Heart left ventricle (tissue), 16 donors: ENCODE measurements at regions not wholly inside any gene's neighbourhood (a gene's known extent, or its start where the extent isn't known, plus 50 kb on each side); places are given as distances from the start of the nearest gene placed in this dataset.

ENCODE experiments used
- ATAC-seq, 4 donors: fragments of 200-7000 bp; cut with Tn5 transposase; one replicate each; pipeline ENCODE4 v1.9.1; 2020 to 2022; ENCODE audit warnings: moderate library complexity in 4 of 4, mild to moderate bottlenecking in 3 of 4, moderate number of reproducible peaks in 1 of 4
- DNase-seq, 5 donors: peaks; one replicate each; pipeline ENCODE4 v3.0.0-alpha.2; 2020
- H3K27ac ChIP-seq, 12 donors: fragments of 200-600 bp; sonication (generic) in 4 of 12; one replicate each; pipeline versions ENCODE4 v1.5.0 to v1.8.0; 2016 to 2022; ENCODE audit warnings: mild to moderate bottlenecking in 2 of 12
- H3K27me3 ChIP-seq, 9 donors: fragments of 200-600 bp; sonication (generic) in 2 of 9; one replicate each; pipeline versions ENCODE4 v1.5.1 to v1.8.0; 2016 to 2022; ENCODE audit warnings: mild to moderate bottlenecking in 3 of 9
- H3K36me3 ChIP-seq, 9 donors: fragments of 200-600 bp; sonication (generic) in 2 of 9; one replicate each; pipeline versions ENCODE4 v1.5.0 to v1.8.0; 2018 to 2022; ENCODE audit warnings: mild to moderate bottlenecking in 2 of 9
- H3K4me1 ChIP-seq, 12 donors: fragments of 200-600 bp; sonication (generic) in 4 of 12; one replicate each; pipeline versions ENCODE4 v1.5.0 to v1.8.0; 2016 to 2022; ENCODE audit warnings: mild to moderate bottlenecking in 3 of 12
- H3K4me3 ChIP-seq, 12 donors: fragments of 200-600 bp; sonication (generic) in 4 of 12; one replicate each; pipeline versions ENCODE4 v1.5.0 to v1.8.0; 2017 to 2022; ENCODE audit warnings: mild to moderate bottlenecking in 9 of 12, moderate library complexity in 4 of 12
- H3K9me3 ChIP-seq, 12 donors: fragments of 200-600 bp; sonication (generic) in 4 of 12; one replicate each; pipeline versions ENCODE4 v1.5.0 to v1.8.0; 2016 to 2022; ENCODE audit warnings: mild to moderate bottlenecking in 1 of 12
- POLR2A ChIP-seq, 2 donors: fragments of 450-650 bp; IDR thresholded peaks; one replicate each; pipeline ENCODE4 v1.6.1; 2017; ENCODE audit warnings: antibody characterized with exemption in 2 of 2, mild to moderate bottlenecking in 2 of 2, moderate library complexity in 2 of 2
- whole genome bisulfite sequencing, 4 donors: extraction: QIAGEN DNeasy Blood & Tissue Kit in 2 of 4; methylation state at CpG; one replicate each; pipeline versions ENCODE4 v1.1.5 to v1.1.7; 2013 to 2018; 5-methylcytosine and 5-hydroxymethylcytosine counted together
- intact Hi-C, 10 donors: fragments of 100-400 bp; cut with DNase I; formaldehyde crosslinking; loops; one replicate each; pipeline versions ENCODE4 v1.11.1 to v1.14.2; 2022
- TF ChIP-seq, protein P1 (sequence below), 12 donors: fragments of 200-600 bp; sonication (generic) in 4 of 12; IDR thresholded peaks; one replicate each; pipeline versions ENCODE4 v1.5.0 to v1.8.0; 2018 to 2022; ENCODE audit warnings: antibody characterized with exemption in 12 of 12, mild to moderate bottlenecking in 5 of 12
- donor health status: ischemic (EF 13 %, LVEDD 7.1; RV severe dilation, severe dysfunction).
- donor health status: healthy with polysubstance abuse.
- donor health status: DM: no; HTN: yes; CAD: no.
- donor health status: DM: no; HTN: no; CAD: no.
- donor health status: ischemic (EF 25% LVEDD 6.9; RV normal size, moderate dysfunction).
- donor health status: ischemic (EF 25% LVEDD 5.7; RV mildly dilated, moderate dysfunction).
- donor health status: healthy.
- donor health status: DM: yes; HTN: yes; CAD: no.
- donor health status: ischemic (EF 35%, LVEDD 5.7; RV mildly dilated, moderate dysfunction).
- donor health status: nonischemic (EF 11% LVEDD 7.7; RV severe dilation, severe dysfunction).
- donor health status: DM: yes; HTN: yes; CAD: no.
- donor health status: PGD.
- donor health status: ischemic (EF 29% LVEDD 5.4; RV normal size, mild dysfunction).
- donor health status: nonischemic (EF 23%, LVEDD 6.1; RV moderate dilation, normal function).

DNA sequence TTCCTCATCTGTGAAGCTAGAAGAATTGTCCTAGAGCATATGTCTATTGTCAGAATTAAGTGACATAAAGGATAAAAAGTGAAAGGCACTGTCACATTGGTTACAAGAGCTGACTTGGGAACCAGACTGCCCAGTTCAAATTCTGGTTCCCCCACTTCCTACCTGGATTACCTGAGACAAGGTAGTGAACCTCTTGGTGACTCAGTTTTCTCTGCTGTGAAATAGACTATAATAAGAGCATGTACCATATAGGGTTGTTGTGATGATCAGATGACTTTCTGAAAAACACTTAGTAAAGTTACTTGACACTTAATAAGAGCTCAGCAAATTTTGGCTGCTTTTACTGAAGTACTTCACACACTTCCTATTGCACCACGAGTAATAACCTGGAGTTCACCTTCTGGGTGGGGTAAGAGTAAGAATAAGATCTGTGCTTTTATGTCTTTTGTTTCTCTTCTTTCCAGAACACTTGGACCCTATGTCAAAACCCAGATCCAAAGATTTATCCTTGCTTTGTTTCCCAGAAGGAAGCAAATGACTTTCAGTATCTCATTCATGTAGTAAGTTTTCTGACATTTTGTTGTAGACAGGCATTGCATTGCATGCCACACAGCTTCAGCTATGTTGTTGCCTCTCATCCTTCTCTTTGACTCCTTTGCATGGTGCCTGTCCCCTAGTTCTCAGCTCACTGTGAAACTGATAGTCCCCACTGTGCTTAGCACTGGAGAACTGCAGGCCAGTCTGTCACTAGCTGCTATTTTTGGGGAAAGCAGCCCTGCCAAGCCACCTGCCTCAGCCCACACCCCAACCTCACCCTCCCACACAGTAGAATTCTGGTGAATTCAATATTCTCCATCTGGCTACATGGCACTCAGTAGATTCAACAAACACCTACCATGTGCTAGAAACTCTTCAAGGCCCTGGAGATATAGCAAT is 121.8 kb upstream of the POU2AF2 start:
- TF ChIP-seq POLR2A (IDR thresholded peaks at IDR 0.05): no peak
- TF ChIP-seq, protein P1, sequence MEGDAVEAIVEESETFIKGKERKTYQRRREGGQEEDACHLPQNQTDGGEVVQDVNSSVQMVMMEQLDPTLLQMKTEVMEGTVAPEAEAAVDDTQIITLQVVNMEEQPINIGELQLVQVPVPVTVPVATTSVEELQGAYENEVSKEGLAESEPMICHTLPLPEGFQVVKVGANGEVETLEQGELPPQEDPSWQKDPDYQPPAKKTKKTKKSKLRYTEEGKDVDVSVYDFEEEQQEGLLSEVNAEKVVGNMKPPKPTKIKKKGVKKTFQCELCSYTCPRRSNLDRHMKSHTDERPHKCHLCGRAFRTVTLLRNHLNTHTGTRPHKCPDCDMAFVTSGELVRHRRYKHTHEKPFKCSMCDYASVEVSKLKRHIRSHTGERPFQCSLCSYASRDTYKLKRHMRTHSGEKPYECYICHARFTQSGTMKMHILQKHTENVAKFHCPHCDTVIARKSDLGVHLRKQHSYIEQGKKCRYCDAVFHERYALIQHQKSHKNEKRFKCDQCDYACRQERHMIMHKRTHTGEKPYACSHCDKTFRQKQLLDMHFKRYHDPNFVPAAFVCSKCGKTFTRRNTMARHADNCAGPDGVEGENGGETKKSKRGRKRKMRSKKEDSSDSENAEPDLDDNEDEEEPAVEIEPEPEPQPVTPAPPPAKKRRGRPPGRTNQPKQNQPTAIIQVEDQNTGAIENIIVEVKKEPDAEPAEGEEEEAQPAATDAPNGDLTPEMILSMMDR (IDR thresholded peaks at IDR 0.05): no peak
- ATAC-seq: peak in 2 of 4 donors; percentile 58 to 64
- Histone ChIP-seq H3K4me3 (no peak overlapping the region), H3K27me3 (no peaks in the 10 kb centered on the region), H3K9me3 (no peaks in the 10 kb centered on the region), H3K27ac (no peak overlapping the region), H3K36me3 (no peaks in the 10 kb centered on the region), H3K4me1 (no peaks in the 10 kb centered on the region)
- intact Hi-C loops: loop anchor here in 1 of 10 donors (10.0 kb wide), 1 partner anchor 61 kb away; no protein-coding TSS in a partner anchor
- peak in 1 of 5 donors; percentile 38 for DNase-seq
- 33 to 49% (median 45%) methylated on average over 1 of the region's 1 CpG for WGBS, 4 donors

DNA sequence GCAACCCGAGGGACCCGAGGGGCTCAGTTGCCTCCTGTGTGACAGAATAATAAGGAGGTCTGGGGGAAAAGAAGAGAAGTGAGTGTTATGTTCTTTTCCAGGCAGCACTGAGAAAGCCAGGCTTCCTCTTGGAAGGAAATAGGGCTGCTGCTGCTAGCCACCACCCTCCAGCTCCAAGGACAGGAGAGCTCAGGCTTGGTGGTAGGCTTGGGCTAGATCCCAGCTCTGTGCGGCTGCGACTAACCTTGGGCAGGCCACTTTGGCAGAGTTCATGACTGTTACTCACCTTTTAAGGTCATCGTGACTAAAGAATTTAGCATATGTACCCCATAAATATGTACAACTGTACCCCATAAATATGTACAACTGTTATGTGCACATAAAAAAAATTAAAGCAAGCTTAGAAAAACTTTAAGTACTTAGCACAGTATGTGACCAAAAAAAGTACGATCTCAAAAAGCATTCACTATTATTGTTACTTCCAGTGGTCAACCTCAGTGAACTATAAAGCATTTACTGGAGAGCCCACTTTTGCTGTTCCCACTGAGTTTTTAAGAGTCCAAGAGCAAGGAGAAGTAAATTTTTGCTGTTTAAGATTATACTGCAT is 124.7 kb upstream of the POU2AF2 start:
- WGBS, 4 donors: 75 to 82% (median 78%) methylated on average over 6 of the region's 6 CpGs
- no peak for ATAC-seq

DNA sequence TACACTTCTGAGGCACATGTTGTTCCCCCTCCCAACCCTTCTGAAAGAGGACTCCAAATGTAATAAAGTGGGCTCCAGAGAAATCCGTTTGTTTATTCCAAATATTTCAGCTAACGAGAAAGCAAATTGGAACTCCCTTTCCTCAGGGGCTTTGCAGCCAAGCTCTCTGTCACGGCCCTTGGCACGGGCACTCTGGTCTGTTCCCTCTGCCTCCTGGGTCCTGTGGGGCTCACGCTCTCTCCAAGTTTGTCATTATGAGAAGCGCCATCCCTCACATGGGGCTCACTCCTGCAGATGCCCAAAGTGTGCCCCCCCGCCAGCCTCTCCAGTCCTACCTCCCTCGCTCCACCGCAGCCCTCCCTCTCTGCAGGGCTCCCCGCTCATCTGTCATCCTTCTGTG is 125.4 kb upstream of the POU2AF2 start:
- no peak for TF ChIP-seq POLR2A (IDR thresholded peaks at IDR 0.05)
- TF ChIP-seq, protein P1 (IDR thresholded peaks at IDR 0.05): no peak
- H3K4me1 ChIP-seq: no peaks in the 10 kb centered on the region
- no peak overlapping the region for H3K4me3 ChIP-seq
- no peaks in the 10 kb centered on the region for H3K9me3 ChIP-seq
- peak in 1 of 5 donors; percentile 20 for DNase-seq
- ATAC-seq: no peak
- intact Hi-C loops: loop anchor here in 1 of 10 donors (10.0 kb wide), 1 partner anchor 65 kb away; no protein-coding TSS in a partner anchor
- WGBS, 4 donors: 64 to 77% (median 70%) methylated on average over 10 of the region's 10 CpGs
- H3K27ac ChIP-seq: no peak overlapping the region
- no peaks in the 10 kb centered on the region for H3K36me3 ChIP-seq
- no peaks in the 10 kb centered on the region for H3K27me3 ChIP-seq

More for the DNA sequence above, 124.7 kb upstream of the POU2AF2 start:
- Histone ChIP-seq H3K27me3 (no peaks in the 10 kb centered on the region), H3K4me3 (no peak overlapping the region), H3K4me1 (no peaks in the 10 kb centered on the region), H3K9me3 (no peaks in the 10 kb centered on the region), H3K36me3 (no peaks in the 10 kb centered on the region), H3K27ac (no peak overlapping the region)
- TF ChIP-seq, protein P1 (IDR thresholded peaks at IDR 0.05): no peak
- no peak for TF ChIP-seq POLR2A (IDR thresholded peaks at IDR 0.05)
- intact Hi-C loops: loop anchor here in 1 of 10 donors (10.0 kb wide), 1 partner anchor 64 kb away; no protein-coding TSS in a partner anchor
- no peak for DNase-seq

DNA sequence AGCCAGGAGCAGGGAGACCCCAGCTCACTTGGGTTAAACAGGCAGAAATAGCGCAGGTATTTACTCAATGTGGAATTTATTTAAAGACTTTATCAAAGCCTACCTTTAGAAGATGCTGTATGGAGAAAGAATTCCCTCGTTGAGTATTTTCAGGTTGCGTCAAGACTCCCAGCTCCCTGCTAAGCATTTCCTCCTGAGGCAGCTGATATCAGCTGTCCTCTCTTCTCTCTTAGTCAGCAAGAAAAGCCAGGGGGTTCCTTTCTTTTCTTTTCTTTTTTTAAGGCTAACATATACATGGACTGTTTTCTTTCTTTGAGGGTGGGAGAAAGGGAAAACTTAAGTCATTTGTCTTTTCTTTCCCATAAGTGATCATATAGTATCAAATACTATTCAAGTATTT is 125.8 kb upstream of the POU2AF2 start:
- no peak overlapping the region for H3K27ac ChIP-seq
- ATAC-seq (no peak), DNase-seq (no peak)
- no peaks in the 10 kb centered on the region for H3K36me3 ChIP-seq
- no peaks in the 10 kb centered on the region for H3K27me3 ChIP-seq
- H3K4me3 ChIP-seq: no peak overlapping the region
- intact Hi-C loops: loop anchor here in 1 of 10 donors (10.0 kb wide), 1 partner anchor 65 kb away; no protein-coding TSS in a partner anchor
- H3K4me1 ChIP-seq: no peaks in the 10 kb centered on the region
- WGBS, 4 donors: 46 to 56% (median 54%) methylated on average over 3 of the region's 3 CpGs
- H3K9me3 ChIP-seq: no peaks in the 10 kb centered on the region
- no peak for TF ChIP-seq POLR2A (IDR thresholded peaks at IDR 0.05)
- TF ChIP-seq, protein P1 (IDR thresholded peaks at IDR 0.05): no peak
